HG03342 (cell line): ENCODE measurements at regions not wholly inside any gene's neighbourhood (a gene's known extent, or its start where the extent isn't known, plus 50 kb on each side); places are given as distances from the start of the nearest gene placed in this dataset.

Experiments used
- ATAC-seq: cut with Tn5 transposase; IDR thresholded peaks from one replicate; pipeline ENCODE4 v1.9.1; 2021; ENCODE audit warnings: mild to moderate bottlenecking, moderate library complexity; ENCODE audit not compliant: unreplicated experiment

DNA sequence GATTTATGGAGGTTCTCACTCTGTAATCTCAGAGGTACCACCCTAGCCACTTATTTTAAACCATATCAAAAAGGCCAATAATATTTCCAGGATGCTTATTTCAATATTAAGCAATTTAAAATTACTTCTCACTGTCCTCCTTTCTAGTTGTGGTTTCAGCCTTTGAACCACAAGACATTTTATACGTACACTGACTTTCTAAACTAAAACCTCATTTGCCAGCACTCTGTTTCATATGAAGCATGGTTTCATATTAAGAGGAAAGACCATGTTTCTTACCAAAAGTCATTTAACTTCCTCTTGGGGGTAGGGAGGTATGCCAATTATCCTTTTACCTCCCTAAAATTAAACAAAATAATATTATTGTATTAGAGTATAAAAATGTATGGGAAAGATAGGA is 399.8 kb downstream of the CDH7 start:
- no peak for ATAC-seq

DNA sequence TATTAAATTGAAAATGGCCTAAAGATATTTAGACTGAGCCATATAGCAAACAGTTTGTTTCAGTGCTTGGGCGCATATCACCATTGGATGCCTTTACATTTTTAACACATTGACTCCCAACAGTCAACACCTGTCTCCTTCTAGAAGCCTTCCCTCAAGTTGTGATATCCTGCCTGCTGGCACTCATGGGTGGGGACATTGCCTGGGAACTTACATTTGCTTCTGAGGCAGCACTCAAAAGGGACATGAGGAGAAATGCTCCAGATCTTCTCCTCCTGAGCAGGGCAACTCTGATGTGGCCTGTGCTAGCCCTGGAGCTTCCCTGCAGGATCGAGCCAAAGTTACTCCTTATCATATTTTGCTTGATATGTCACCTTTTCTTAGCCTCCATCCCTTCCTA is 392.2 kb downstream of the CDH7 start:
- ATAC-seq = no peak

DNA sequence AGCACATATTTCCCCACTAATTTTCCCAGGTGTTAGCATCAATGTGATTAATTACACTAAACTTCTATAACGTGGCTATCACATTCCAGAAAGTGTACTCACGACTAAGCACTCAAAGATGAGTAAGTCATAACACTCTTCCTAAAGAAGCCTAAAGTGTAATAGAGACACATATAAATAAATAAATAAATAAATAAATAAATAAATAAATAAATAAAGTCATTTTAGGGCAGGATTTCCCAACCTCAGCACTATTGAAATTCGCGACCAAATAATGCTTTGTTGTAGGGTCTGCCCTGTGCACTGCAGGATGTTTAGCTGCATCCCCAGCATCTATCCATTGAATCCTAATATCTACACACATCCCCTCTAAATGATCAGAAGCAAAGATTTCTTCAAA is 390.9 kb downstream of the CDH7 start:
- no peak for ATAC-seq

DNA sequence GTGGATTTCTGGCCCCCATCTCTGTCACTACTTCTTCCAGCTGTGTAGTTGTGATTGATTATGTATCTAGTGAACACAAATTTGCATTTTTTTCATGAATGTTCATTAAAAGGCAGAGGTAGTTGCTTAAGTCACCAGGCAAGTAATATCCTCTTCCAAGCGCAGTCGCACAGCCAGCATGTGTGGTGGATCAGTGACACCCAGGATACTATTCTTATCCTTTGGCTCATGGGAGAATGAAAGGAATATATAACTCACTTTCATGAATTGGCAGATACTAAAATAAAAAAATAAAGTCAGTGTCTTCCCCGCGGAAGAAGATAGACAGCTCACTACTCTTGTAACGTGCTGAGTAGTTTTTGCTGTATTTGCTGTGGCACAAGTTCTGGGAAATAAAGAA is 387.8 kb downstream of the CDH7 start:
- no peak for ATAC-seq

DNA sequence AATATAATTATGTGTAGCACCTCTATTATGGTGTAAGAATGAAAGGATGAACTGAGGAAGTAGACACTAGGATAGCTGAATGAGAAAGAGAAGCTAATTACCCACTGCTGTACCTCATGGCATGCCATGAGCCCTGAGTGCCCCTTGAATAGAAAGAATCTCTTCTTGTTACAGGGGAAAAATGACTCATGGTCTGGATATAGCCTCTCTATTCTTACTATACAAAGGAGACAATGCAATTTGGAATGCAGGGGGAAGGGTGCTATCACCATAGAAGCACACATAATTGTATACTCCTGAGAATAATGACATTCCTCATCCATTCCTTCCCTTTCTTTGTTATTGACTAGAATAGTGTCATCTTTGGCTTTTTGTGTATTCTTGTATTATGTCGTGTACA is 385.2 kb downstream of the CDH7 start:
- no peak for ATAC-seq

DNA sequence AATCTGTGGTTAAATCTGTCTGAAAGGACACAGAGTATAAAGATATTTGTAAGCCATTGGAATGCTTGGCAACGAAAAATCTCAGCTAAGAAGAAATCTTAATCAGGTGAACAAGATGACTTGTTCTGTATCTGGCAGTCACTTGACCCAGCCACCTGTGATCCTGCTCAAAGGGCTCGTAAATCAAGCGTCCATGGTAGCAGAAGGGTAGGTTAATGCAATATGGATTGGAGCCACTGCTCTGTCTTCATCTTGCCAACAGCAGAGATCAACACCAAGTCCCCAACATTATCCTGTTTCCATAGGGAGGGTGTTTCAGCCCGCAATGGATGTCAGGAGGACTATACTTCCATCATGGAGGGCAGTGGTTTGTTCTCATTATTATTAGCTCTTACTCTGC is 378.4 kb downstream of the CDH7 start:
- ATAC-seq = no peak

DNA sequence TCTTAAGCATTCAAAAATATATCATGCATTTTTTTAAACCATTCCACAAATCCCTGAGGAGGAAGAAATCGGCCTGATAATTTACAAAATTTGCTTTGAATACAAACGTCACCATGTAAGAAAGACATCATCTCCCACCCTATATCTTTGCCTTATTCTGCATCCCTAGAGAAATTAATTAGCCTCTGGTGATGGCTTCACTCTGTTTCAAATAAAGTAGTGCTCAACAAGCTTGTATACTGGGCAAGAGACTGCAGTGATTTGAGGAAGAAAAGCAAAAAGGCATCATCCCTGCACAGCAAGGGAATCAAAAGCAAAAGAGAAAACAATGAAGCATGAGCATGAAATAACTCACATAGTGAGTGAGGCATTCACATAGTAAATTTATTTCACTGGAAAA is 375.5 kb downstream of the CDH7 start:
- ATAC-seq = no peak

DNA sequence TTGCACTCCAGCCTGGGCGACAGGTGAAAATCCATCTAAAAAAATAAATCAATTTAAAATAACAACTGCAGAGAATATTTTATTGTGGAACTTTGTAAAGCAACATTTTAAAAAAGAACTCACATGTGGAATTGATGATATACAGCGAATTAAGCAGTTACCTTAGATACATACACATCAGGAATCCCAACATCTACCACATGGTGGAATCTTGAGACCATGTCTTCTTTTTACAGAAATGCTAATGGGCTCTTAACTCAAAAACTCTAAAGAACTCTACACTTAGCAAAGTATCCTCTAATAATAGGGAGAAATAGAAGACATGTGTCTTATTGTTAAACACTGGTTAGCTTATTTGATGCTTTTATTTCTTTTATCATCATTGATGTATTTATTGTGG is 373.6 kb downstream of the CDH7 start:
- no peak for ATAC-seq

DNA sequence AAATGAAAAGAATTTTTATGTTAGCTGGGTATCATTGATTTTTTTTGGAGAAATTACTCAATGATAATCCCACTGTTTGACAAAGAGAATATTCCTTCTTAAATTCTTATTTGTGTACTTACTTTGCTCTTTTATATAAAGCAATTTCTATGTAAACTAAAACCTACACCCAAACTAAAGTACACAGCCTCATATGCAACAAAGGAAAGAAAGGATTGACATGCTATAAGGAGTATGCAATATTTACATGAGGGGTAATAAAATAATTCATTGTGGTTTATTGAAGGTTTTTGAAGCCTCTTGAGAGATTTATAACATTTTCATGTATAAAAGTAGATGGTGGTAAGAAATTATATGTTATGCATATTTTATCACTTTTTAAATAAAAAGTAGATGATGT is 368.5 kb downstream of the CDH7 start:
- ATAC-seq = no peak

DNA sequence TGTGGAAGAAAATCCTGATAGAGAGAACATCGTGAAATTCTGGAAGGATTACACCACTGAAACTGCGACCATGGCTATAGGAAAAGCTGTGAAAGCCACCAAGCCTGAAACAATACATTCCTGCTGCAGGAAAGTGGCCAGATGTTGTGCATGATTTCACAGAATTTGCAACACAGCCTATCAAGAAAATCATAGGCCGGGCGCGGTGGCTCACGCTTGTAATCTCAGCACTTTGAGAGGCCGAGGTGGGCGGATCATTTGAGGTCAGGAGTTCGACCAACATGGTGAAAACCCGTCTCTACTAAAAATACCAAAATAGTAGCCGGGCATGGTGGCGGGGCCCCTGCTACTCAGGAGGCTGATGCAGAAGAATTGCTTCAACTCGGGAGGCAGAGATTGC is 360.2 kb downstream of the CDH7 start:
- no peak for ATAC-seq

DNA sequence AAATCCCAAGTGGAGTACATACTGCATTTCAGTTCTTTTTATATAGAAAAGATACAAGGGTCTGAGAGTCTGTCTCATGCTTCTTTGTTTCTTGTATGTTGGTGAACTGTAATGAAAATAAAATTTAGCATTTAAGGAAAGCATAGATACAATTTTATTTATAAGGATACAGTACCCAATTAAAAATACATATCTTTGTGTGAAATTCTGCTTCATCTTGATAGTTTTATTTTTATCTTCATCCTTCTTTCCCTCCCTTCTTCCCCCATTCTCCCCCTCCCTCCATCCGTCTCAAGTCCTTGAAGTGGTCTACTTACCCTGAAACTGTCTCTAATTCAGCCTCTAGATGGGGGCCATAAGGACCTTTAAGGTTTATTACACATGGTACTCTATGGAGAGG is 359.8 kb downstream of the CDH7 start:
- ATAC-seq = no peak

DNA sequence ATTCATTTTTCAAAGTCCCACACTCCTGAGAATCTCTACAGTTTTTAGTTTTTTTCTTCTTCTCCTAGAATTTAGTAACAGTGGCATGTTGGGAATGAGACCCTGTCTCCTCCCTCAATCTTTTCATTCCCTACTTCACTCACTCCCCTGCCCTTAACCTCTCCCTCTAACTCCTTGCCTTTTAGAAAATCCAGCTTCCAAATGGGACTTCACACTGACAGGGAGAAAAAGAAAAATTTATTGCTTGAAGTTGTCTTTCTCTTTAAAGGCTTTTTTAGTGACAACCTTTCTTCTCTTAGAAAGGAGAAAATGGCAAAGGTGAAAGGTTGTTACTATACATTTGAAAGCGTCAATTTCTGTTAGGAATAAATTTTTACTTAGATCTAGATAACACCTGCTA is 359.2 kb downstream of the CDH7 start:
- ATAC-seq = no peak

DNA sequence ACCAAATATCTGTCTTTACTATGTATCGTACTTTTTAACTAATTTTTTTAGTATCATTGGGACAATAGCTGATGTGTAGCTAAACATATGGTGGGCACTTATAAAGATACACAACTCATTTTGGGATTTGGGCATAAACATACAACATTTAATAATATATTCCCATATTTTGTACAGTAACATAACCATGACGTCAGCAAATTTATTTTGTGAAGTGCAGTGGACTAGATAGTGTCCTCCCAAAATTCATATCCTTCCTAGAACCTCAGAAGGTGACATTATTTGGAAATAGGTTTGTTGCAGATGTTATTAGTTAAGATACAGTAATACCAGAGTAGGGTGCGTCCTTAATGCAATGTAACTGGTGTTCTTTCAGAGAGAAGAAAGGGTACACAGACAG is 356.7 kb downstream of the CDH7 start:
- ATAC-seq = no peak

DNA sequence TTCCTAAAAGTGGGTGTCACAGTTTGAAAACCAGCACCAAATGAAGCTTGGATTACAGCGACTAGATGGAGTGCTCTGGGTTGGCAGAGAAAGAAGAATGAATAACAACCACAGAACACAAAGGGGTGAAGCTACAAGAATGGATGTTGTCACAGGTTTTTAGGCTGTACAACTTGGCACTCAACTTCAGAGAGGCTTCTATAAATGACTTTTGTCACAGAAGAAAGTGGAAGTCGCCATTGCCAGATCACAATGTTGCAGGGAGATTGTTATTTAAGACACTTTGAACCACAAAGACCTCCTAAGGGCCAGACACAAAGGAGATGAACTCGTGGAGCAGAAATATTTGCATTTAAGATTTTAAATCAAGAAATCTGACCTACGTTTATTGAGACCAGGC is 354.2 kb downstream of the CDH7 start:
- no peak for ATAC-seq

DNA sequence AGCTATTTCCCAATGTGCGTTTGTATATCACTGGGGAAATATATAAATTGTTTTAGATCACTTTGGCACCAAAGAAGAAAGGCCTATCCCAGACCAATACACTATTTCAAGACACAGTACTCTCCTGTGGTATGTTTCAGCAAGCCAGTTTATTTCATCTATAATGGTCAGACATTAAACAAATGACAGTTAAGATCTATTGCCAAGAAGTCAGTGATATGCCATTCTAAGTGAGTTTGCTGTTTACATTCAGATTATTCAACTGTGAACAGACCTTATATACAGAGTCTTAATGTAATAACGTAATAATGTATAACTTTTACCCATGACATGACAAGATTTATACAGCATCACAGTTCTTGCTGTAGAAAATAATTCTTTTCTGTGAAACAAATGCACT is 352.7 kb downstream of the CDH7 start:
- ATAC-seq = no peak

DNA sequence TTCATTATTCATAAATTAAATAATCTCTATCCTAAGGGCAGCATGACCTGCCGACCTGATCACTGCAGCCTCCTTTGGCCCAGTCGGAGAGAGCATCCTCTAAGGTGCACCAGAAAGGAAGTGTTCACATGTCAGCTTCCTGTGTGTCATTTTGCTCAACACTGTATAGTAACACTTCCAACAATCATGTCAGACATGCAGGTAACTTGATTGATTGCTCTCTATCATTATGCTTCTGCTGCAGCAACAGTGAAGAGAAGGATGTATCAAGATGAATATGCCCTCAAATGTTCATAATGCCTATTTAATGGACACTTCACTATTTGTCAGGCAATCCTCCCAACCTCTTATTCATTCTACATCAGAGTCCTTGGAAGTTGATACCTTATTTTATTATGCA is 332.3 kb downstream of the CDH7 start:
- ATAC-seq = no peak

DNA sequence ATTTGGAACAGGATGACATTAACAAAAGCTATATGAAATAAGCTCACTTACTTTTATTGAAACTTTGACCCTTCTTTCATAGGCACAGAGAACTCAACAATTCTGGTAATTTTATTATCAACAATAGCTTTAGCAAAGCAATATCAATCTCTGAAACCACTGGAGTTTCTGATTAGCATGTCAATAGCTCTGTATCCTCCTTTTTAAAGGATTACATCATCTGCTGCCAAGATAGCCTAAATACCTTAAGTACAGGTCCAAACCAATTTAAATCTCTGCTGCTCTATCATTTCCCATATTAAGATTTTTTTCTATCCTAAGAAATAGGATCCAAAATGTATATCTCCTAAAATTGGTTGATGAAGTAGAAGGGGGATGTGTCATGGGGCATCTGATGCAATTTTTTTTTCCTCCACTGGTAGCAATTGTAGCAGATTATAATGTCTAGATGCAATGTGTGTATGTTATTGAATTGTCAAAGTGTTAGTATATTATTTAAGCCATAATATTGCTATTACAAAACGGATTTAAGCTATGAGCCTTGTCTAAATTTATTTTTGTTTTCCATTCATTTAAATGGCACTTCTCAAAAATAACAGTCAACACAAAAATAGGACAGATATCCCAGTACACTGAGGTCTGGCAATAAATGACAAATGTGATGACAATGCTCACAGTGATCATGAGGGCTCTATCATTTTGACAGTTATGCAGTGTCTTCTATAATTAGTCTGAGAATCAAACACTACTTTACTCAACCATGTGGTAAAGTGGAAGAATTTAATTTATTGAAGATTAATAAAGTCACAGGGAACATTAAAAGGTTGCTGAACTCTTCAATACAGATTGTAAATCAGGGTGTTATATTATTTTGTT is 328.4 kb downstream of the CDH7 start:
- no peak for ATAC-seq

DNA sequence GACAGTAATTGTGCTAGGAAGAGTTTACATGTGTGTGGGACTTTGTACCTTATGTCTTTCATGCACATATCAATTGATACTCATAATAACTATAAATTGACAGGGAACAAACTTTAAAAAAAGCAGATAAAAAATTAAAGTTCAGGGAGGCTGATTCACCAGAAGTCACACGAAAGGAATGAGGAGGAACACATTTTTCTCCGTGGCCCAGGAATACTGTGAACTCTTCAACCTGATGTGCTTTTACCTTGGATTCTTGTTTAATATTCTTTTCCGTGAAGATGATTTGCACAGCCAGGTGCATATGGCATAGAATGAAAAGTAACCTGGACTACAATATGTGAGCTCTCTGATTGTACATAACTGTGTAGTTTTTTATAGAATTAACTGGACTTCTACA is 326.3 kb downstream of the CDH7 start:
- ATAC-seq = no peak

DNA sequence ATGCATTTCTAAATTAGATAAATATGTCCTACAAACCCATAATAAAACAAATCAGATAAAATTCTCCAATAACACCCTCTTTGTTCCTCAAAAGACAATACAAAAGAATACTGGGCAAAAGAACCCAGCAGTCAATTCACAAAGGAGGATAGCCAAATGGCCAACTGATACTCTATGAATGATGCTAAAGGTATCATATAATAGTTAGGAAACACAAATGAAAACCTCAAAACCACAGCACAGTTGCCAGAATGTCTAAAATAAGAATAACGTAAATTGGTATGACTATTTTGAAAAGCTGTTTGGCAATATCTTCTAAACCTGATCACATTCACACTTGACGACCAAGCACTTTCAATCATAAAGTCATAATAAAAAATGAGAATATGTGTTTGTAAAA is 315.4 kb downstream of the CDH7 start:
- ATAC-seq = no peak

DNA sequence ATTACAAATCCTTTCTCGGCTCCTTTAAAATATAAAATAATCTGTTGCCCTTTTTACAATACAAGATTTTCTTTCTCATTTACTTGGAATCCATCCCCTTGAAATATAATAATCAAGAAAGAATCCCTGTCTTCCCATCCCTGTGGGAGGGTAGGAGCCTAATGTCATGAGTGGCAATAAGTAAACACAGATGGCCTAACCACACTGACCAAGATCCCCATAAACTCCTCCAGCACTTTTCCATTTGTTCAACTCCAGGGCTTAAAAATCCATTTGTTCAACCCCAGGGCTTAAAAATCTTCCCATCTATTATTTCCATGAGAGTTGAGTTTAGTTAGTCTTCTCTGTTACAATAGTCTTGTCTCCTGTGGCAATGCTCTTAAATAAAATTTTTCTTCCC is 297.6 kb downstream of the CDH7 start:
- no peak for ATAC-seq

DNA sequence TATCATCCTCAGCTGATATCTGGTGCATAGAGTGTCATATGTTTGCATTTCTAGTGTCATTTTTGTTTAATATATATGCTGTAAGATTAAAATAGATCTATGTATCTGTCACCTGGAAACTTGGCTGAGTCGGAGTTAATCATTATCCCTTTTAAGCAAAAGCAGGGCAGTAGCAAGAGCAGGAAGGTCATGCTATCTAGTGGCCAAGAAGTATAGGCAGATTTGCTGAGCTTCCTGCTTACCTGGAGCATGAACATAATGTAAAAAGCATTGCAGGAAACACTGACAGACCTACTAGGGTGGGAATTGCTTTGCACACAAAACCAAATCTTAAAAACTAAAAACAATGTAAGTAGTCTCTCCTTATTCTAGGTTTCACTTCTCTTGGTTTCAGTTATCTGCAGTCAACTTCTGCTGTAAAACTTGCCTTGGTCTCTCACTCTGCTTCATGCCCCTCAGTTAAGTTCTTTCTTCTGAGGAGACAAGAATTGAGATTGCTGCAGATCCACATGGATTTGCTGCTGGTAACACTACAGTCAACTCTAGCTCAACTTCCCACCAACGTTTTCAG is 295.3 kb downstream of the CDH7 start:
- ATAC-seq = peak; percentile 83

DNA sequence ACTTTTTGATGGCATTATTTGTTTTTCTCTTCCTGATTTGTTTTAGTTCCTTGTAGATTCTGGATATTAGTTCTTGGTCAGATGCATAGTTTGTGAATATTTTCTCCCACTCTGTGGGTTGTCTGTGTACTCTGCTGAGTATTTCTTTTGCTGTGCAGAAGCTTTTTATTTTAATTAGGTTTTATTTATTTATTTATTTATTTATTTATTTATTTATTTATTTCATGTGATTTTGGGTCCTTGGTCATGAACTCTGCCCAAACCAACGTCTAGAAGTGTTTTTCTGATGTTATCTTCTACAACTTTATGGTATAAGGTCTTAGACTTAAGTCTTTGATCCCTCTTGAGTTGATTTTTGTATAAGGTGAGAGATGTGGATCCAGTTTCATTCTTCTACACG is 292.2 kb downstream of the CDH7 start:
- ATAC-seq = no peak

DNA sequence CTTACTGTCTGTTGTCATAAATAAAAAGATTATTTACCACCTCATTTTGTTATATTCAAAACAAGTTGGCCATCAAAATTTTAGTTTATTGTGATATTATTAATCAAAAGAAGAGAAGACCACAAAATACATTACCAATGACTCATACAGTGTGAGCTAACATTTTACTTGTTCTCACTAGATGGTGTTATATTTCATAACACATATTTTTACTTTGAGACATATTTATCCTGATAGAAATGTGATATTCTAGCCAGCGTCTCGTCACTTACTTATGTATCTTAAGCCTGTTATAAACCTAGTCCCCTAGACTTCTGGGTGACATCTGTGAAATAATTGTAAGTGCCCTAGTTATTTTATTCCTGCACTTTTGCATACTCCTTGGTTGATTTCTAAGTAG is 263.2 kb downstream of the CDH7 start:
- no peak for ATAC-seq
